ENCODE measurements at regions not wholly inside any gene's neighbourhood (a gene's known extent, or its start where the extent isn't known, plus 50 kb on each side); places are given as distances from the start of the nearest gene placed in this dataset.

GRCh38 chr9:107571148-107571547 lies 81.6 kb upstream of the KLF4 start:
- TF ChIP-seq CTCF (IDR thresholded peaks at IDR 0.05) = no peak
- no peak for TF ChIP-seq POLR2AphosphoS5 (IDR thresholded peaks at IDR 0.05; ENCODE audit: insufficient read depth in 1 of 2, low read depth in 1 of 2)

Data from vagina (tissue), 2 donors.